Sigmoid colon (tissue), 6 donors: ENCODE measurements at regions not wholly inside any gene's neighbourhood (a gene's known extent, or its start where the extent isn't known, plus 50 kb on each side); places are given as distances from the start of the nearest gene placed in this dataset.

ENCODE experiments used
- DNase-seq: peaks from one replicate; pipeline ENCODE4 v3.0.0-alpha.2; 2019
- H3K27ac ChIP-seq, 4 donors: fragments of 200-600 bp; sonication (generic); one replicate each; pipeline ENCODE4 v1.5.1; 2016 to 2019; ENCODE audit warnings: mild to moderate bottlenecking in 1 of 4
- H3K27me3 ChIP-seq, 3 donors: fragments of 200-600 bp; sonication (generic); one replicate each; pipeline ENCODE4 v1.5.1; 2019; ENCODE audit warnings: mild to moderate bottlenecking in 1 of 3
- H3K36me3 ChIP-seq, 4 donors: fragments of 200-600 bp; sonication (generic); one replicate each; pipeline ENCODE4 v1.5.1; 2016 to 2019
- H3K4me1 ChIP-seq, 4 donors: fragments of 200-600 bp; sonication (generic); one replicate each; pipeline ENCODE4 v1.5.1; 2017 to 2019
- H3K4me3 ChIP-seq, 4 donors: fragments of 200-600 bp; sonication (generic); one replicate each; pipeline ENCODE4 v1.5.1; 2017 to 2019; ENCODE audit warnings: mild to moderate bottlenecking in 2 of 4, moderate library complexity in 1 of 4
- H3K9me3 ChIP-seq, 4 donors: fragments of 200-600 bp in 3 of 4; sonication (generic) in 3 of 4; one replicate each; pipeline versions ENCODE4 v1.5.1 to v1.6.1; 2013 to 2019
- CTCF ChIP-seq, 4 experiments: fragments of 450-650 bp in 3 of 4; fragments of 200-600 bp in 1 of 4; IDR thresholded peaks; one replicate each; pipeline ENCODE4 v1.5.1; 2016 to 2019; ENCODE audit warnings: antibody characterized with exemption in 4 of 4, mild to moderate bottlenecking in 3 of 4, moderate library complexity in 2 of 4
- EP300 ChIP-seq, 4 donors: sonication (generic); formaldehyde crosslinking; IDR thresholded peaks; one replicate each; pipeline ENCODE4 v1.6.1; 2017; ENCODE audit warnings: antibody characterized with exemption in 4 of 4
- POLR2A ChIP-seq, 2 donors: fragments of 450-650 bp; IDR thresholded peaks; one replicate each; pipeline ENCODE4 v1.6.1; 2016; ENCODE audit warnings: antibody characterized with exemption in 2 of 2, mild to moderate bottlenecking in 2 of 2, moderate library complexity in 2 of 2
- POLR2AphosphoS5 ChIP-seq, 4 donors: sonication (generic); formaldehyde crosslinking; IDR thresholded peaks; one replicate each; pipeline ENCODE4 v1.6.1; 2017; ENCODE audit warnings: antibody characterized with exemption in 4 of 4
- WGBS, 2 donors: extraction: QIAGEN DNeasy Blood & Tissue Kit; methylation state at CpG; one replicate each; pipeline ENCODE4 v1.1.7; 2013; 5-methylcytosine and 5-hydroxymethylcytosine counted together
- intact Hi-C: fragments of 100-400 bp; cut with DNase I; formaldehyde crosslinking; loops from one replicate; pipeline ENCODE4 v1.15.1; 2023
- donor health status: healthy with polysubstance abuse.
- donor health status: healthy.

GRCh38 chr9:1580215-1580614 is 434.9 kb upstream of the SMARCA2 start:
- H3K9me3 ChIP-seq: no peaks in the 10 kb centered on the region
- H3K4me1 ChIP-seq: no peaks in the 10 kb centered on the region
- H3K27ac ChIP-seq: no peak overlapping the region
- no peaks in the 10 kb centered on the region for H3K27me3 ChIP-seq
- H3K36me3 ChIP-seq: no peaks in the 10 kb centered on the region
- TF ChIP-seq POLR2AphosphoS5 (IDR thresholded peaks at IDR 0.05) (no peak), POLR2A (IDR thresholded peaks at IDR 0.05) (no peak), CTCF (IDR thresholded peaks at IDR 0.05) (no peak), EP300 (IDR thresholded peaks at IDR 0.05) (no peak)
- intact Hi-C loops: no loop called here
- H3K4me3 ChIP-seq: no peak overlapping the region
- DNase-seq: no peak

- no peaks in the 10 kb centered on the region for H3K36me3 ChIP-seq
- H3K27me3 ChIP-seq: no peaks in the 10 kb centered on the region
- no peak overlapping the region for H3K4me3 ChIP-seq
- no peak overlapping the region for H3K27ac ChIP-seq
- no peaks in the 10 kb centered on the region for H3K9me3 ChIP-seq
- intact Hi-C loops: no loop called here
- TF ChIP-seq EP300 (IDR thresholded peaks at IDR 0.05): no peak
- TF ChIP-seq POLR2A (IDR thresholded peaks at IDR 0.05): no peak
- no peak for TF ChIP-seq POLR2AphosphoS5 (IDR thresholded peaks at IDR 0.05)
- no peak for TF ChIP-seq CTCF (IDR thresholded peaks at IDR 0.05)
- no peaks in the 10 kb centered on the region for H3K4me1 ChIP-seq
- DNase-seq: no peak
Observed at GRCh38 chr9:1581926-1582325, 433.2 kb upstream of the SMARCA2 start.

- Histone ChIP-seq H3K27ac (no peak overlapping the region), H3K4me1 (no peaks in the 10 kb centered on the region), H3K36me3 (no peaks in the 10 kb centered on the region), H3K4me3 (no peak overlapping the region), H3K27me3 (no peaks in the 10 kb centered on the region), H3K9me3 (peaks cover 0 to 2% (median 0%) of the 10 kb centered on the region in 4 donors)
- WGBS, 2 donors: 62 to 71% methylated on average over 1 of the region's 1 CpG
- DNase-seq: no peak
- intact Hi-C loops: no loop called here
- no peak for TF ChIP-seq EP300 (IDR thresholded peaks at IDR 0.05)
- no peak for TF ChIP-seq POLR2AphosphoS5 (IDR thresholded peaks at IDR 0.05)
- TF ChIP-seq CTCF (IDR thresholded peaks at IDR 0.05): no peak
- no peak for TF ChIP-seq POLR2A (IDR thresholded peaks at IDR 0.05)
Observed at GRCh38 chr9:1591310-1591709, 423.8 kb upstream of the SMARCA2 start.

- intact Hi-C loops: no loop called here
- H3K4me3 ChIP-seq: no peak overlapping the region
- H3K36me3 ChIP-seq: no peaks in the 10 kb centered on the region
- H3K9me3 ChIP-seq: no peaks in the 10 kb centered on the region
- DNase-seq: no peak
- WGBS, 2 donors: 81 to 86% methylated on average over 2 of the region's 2 CpGs
- TF ChIP-seq POLR2AphosphoS5 (IDR thresholded peaks at IDR 0.05) (no peak), POLR2A (IDR thresholded peaks at IDR 0.05) (no peak), CTCF (IDR thresholded peaks at IDR 0.05) (no peak), EP300 (IDR thresholded peaks at IDR 0.05) (no peak)
- no peaks in the 10 kb centered on the region for H3K4me1 ChIP-seq
- no peaks in the 10 kb centered on the region for H3K27me3 ChIP-seq
- no peak overlapping the region for H3K27ac ChIP-seq
Observed at GRCh38 chr9:1598270-1598669, 416.9 kb upstream of the SMARCA2 start.

- intact Hi-C loops: no loop called here
- Histone ChIP-seq H3K36me3 (no peaks in the 10 kb centered on the region), H3K27ac (no peak overlapping the region), H3K9me3 (no peaks in the 10 kb centered on the region), H3K27me3 (no peaks in the 10 kb centered on the region), H3K4me1 (no peaks in the 10 kb centered on the region), H3K4me3 (no peak overlapping the region)
- DNase-seq: no peak
- WGBS, 2 donors: 51 to 67% methylated on average over 2 of the region's 2 CpGs
- TF ChIP-seq EP300 (IDR thresholded peaks at IDR 0.05): no peak
- no peak for TF ChIP-seq POLR2AphosphoS5 (IDR thresholded peaks at IDR 0.05)
- no peak for TF ChIP-seq CTCF (IDR thresholded peaks at IDR 0.05)
- TF ChIP-seq POLR2A (IDR thresholded peaks at IDR 0.05): no peak
Observed at GRCh38 chr9:1599961-1600360, 415.2 kb upstream of the SMARCA2 start.
